Mucosa of rectum (tissue), 2 donors: ENCODE measurements at regions not wholly inside any gene's neighbourhood (a gene's known extent, or its start where the extent isn't known, plus 50 kb on each side); places are given as distances from the start of the nearest gene placed in this dataset.
"Not testable (repeated sequence)": the region's sequence is repeated elsewhere in the genome, so short reads cannot be mapped to it uniquely, and the experiment has no call there.

ENCODE experiments used
- H3K27ac ChIP-seq, 2 donors: one replicate each; pipeline ENCODE4 v1.7.0; 2013; ENCODE audit warnings: inconsistent platforms in 2 of 2, low read depth in 2 of 2, low read length in 2 of 2
- H3K27me3 ChIP-seq, 2 donors: one replicate each; pipeline ENCODE4 v1.7.0; 2013; ENCODE audit warnings: low read length in 2 of 2; ENCODE audit not compliant: control insufficient read depth in 2 of 2, insufficient read depth in 2 of 2
- H3K36me3 ChIP-seq, 2 donors: one replicate each; pipeline ENCODE4 v1.7.0; 2013; ENCODE audit warnings: low read length in 2 of 2; ENCODE audit not compliant: control insufficient read depth in 2 of 2, insufficient read depth in 2 of 2
- H3K4me1 ChIP-seq, 2 donors: one replicate each; pipeline ENCODE4 v1.7.0; 2013; ENCODE audit warnings: low read length in 2 of 2, mild to moderate bottlenecking in 1 of 2; ENCODE audit not compliant: control insufficient read depth in 2 of 2, insufficient read depth in 2 of 2
- H3K4me3 ChIP-seq, 2 donors: one replicate each; pipeline ENCODE4 v1.7.0; 2013; ENCODE audit warnings: low read length in 2 of 2
- H3K9ac ChIP-seq, 2 donors: one replicate each; pipeline ENCODE4 v1.7.0; 2013; ENCODE audit warnings: low read length in 2 of 2, low read depth in 1 of 2, mild to moderate bottlenecking in 1 of 2
- H3K9me3 ChIP-seq, 2 donors: one replicate each; pipeline ENCODE4 v1.7.0; 2013; ENCODE audit warnings: low read length in 2 of 2; ENCODE audit not compliant: control insufficient read depth in 2 of 2
- donor health status: healthy.
- donor health status: Normal muscosa, but diverticular disease.

DNA sequence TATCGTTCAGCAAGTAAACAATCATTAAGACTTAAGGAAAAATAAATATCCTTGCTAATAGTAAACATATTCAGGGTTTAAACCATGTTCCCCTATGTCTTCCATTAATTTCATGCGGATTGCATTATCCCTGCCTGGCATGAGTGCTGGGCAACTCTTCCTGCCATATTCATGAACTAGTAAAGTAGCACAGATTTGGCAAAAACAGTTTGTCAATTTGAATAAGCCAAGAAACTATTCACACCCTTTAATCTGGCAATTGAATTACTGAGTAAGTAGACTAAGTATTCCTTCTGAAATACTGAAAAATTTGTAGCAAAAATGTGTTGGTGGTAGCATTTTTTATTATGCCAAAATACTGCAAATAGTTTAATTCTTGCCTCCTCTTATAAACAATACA is 512.0 kb downstream of the NLGN4X start:
- Histone ChIP-seq H3K36me3 (no peaks in the 10 kb centered on the region), H3K27ac (no peak overlapping the region), H3K27me3 (no peaks in the 10 kb centered on the region), H3K4me3 (no peak overlapping the region), H3K9ac (no peak overlapping the region), H3K4me1 (no peaks in the 10 kb centered on the region), H3K9me3 (no peaks in the 10 kb centered on the region)

DNA sequence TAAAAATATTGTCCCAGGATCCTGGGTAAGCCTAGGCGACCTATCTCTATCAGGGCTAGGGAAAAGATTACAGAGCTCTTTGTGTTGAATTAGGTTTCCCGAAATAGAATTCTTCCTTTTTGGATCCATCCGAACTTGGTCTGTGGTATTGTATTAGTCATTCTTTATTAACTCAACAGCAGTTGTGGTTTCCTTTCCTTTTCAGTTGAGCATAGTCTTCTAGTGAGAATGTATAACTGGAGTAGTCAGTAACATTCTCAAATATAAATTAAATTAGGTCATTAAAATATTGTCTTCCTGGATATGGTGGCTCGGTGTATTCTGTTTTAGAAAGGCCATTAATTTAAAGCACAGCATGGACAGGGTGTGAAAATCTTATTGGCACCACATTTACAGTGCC is 520.4 kb downstream of the NLGN4X start:
- Histone ChIP-seq H3K9me3 (peaks cover 0 to 2% of the 10 kb centered on the region in 2 donors), H3K36me3 (no peaks in the 10 kb centered on the region), H3K9ac (no peak overlapping the region), H3K4me1 (no peaks in the 10 kb centered on the region), H3K27ac (no peak overlapping the region), H3K27me3 (no peaks in the 10 kb centered on the region), H3K4me3 (no peak overlapping the region)

DNA sequence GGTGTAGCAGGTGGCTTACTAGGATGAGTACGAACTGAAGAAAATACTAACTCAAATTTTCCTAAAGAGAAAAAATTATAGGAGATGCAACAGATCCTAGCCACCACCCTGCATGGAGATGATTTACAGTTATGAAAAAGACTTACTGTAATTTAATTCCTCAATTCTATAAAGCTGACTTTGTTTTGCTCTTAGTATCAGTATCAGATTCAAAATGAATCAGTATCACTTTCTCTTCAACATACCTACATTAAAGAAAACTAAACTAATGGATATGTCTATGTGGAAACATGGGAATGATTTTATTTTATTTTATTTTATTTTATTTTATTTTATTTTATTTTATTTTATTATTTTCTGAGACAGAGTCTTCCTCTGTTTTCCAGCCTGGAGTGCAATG is 525.8 kb downstream of the NLGN4X start:
- Histone ChIP-seq H3K4me3 (no peak overlapping the region), H3K36me3 (no peaks in the 10 kb centered on the region)

GRCh38 chrX:5695971-5696370 is 532.7 kb downstream of the NLGN4X start:
- no peak overlapping the region for H3K27ac ChIP-seq
- no peaks in the 10 kb centered on the region for H3K36me3 ChIP-seq
- no peaks in the 10 kb centered on the region for H3K4me1 ChIP-seq
- H3K4me3 ChIP-seq = no peak overlapping the region
- no peak overlapping the region for H3K9ac ChIP-seq
- H3K9me3 ChIP-seq = no peaks in the 10 kb centered on the region
- H3K27me3 ChIP-seq = no peaks in the 10 kb centered on the region

More for the DNA sequence above, 525.8 kb downstream of the NLGN4X start:
- Histone ChIP-seq H3K9ac (no peak overlapping the region), H3K27ac (no peak overlapping the region), H3K4me1 (no peaks in the 10 kb centered on the region), H3K27me3 (no peaks in the 10 kb centered on the region), H3K9me3 (peaks cover 0 to 2% of the 10 kb centered on the region in 2 donors)

DNA sequence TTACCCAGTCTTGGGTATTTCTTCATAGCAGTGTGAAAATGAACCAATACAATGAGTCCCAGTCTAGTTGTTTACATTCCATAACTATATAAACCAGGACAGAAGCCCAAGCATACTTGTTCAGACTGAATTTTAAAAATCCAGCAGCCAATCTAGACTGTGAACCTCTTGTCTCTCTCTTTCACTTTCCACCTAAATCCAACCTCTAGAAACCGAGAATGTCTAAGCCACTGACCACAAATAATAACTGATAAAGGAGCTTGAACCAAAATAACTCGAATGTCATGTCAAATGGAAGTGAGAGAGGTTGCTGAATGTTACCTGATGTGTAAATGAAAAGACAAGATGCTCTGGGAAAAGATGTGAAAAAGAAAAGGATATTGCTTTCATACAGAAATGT is 544.7 kb downstream of the NLGN4X start:
- Histone ChIP-seq H3K9ac (no peak overlapping the region), H3K9me3 (no peaks in the 10 kb centered on the region), H3K27me3 (no peaks in the 10 kb centered on the region), H3K4me3 (no peak overlapping the region), H3K27ac (no peak overlapping the region), H3K36me3 (no peaks in the 10 kb centered on the region), H3K4me1 (no peaks in the 10 kb centered on the region)

GRCh38 chrX:5681159-5681558 is 547.5 kb downstream of the NLGN4X start:
- H3K4me3 ChIP-seq = no peak overlapping the region
- H3K9me3 ChIP-seq = no peaks in the 10 kb centered on the region

DNA sequence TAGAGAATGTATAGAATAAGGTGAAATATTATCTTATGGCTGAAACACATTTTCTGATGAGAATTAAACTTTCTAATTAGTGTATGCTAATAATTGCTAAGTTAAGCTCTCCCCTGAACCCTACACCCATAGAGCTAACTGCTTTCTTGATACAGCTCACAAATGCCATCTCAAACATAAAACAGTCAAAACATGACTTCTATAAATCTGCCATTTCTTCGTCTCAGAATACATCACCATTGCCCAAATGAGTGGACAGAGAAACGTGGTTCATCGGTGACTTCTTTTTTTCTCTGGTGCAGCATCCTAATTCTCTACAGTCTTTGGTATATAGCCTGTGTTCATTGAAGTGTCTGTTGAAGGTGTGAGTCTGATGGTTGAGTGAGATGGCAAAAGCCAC is 554.6 kb downstream of the NLGN4X start:
- no peak overlapping the region for H3K27ac ChIP-seq
- no peak overlapping the region for H3K4me3 ChIP-seq
- H3K9me3 ChIP-seq = peaks cover 3 to 5% of the 10 kb centered on the region in 2 donors

More at GRCh38 chrX:5681159-5681558, 547.5 kb downstream of the NLGN4X start:
- Histone ChIP-seq H3K27me3 (no peaks in the 10 kb centered on the region), H3K36me3 (no peaks in the 10 kb centered on the region), H3K4me1 (no peaks in the 10 kb centered on the region), H3K9ac (no peak overlapping the region), H3K27ac (no peak overlapping the region)

GRCh38 chrX:5672099-5672498 is 556.6 kb downstream of the NLGN4X start:
- no peaks in the 10 kb centered on the region for H3K4me1 ChIP-seq
- H3K9ac ChIP-seq = no peak overlapping the region

More for the DNA sequence above, 554.6 kb downstream of the NLGN4X start:
- Histone ChIP-seq H3K9ac (no peak overlapping the region), H3K4me1 (no peaks in the 10 kb centered on the region), H3K36me3 (no peaks in the 10 kb centered on the region), H3K27me3 (no peaks in the 10 kb centered on the region)

GRCh38 chrX:5666689-5667088 is 562.0 kb downstream of the NLGN4X start:
- not testable (repeated sequence) for H3K9me3 ChIP-seq, H3K4me1 ChIP-seq, H3K4me3 ChIP-seq, H3K36me3 ChIP-seq, H3K27ac ChIP-seq, H3K9ac ChIP-seq, H3K27me3 ChIP-seq

More at GRCh38 chrX:5672099-5672498, 556.6 kb downstream of the NLGN4X start:
- H3K27ac ChIP-seq = no peak overlapping the region
- no peaks in the 10 kb centered on the region for H3K36me3 ChIP-seq
- no peak overlapping the region for H3K4me3 ChIP-seq
- peaks cover 5% of the 10 kb centered on the region in 2 donors for H3K9me3 ChIP-seq
- no peaks in the 10 kb centered on the region for H3K27me3 ChIP-seq

GRCh38 chrX:5656544-5656943 is 572.1 kb downstream of the NLGN4X start:
- Histone ChIP-seq H3K36me3 (no peaks in the 10 kb centered on the region), H3K9ac (no peak overlapping the region), H3K4me3 (no peak overlapping the region), H3K9me3 (peaks cover 3 to 9% of the 10 kb centered on the region in 2 donors), H3K4me1 (no peaks in the 10 kb centered on the region), H3K27ac (no peak overlapping the region), H3K27me3 (no peaks in the 10 kb centered on the region)

DNA sequence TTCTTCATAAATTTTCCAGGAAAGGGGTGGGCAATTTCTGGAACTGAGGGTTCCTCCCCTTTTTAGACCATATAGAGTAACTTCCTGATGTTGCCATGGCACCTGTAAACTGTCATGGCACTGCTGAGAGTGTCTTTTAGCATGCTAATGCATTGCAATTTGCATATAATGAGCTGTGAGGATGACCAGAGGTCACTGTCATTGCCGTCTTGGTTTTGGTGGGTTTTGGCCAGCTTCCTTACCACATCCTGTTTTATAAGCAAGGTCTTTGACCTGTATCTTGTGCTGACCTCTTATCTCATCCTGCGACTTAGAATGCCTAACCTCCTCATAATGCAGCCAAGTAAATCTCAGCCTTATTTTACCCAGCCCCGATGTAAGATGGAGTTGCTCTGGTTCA is 577.8 kb downstream of the NLGN4X start:
- Histone ChIP-seq H3K36me3 (no peaks in the 10 kb centered on the region), H3K4me1 (no peaks in the 10 kb centered on the region), H3K27ac (no peak overlapping the region)

More for the DNA sequence above, 577.8 kb downstream of the NLGN4X start:
- Histone ChIP-seq H3K4me3 (no peak overlapping the region), H3K9me3 (peaks cover 3 to 9% of the 10 kb centered on the region in 2 donors), H3K27me3 (no peaks in the 10 kb centered on the region), H3K9ac (no peak overlapping the region)
